ENCODE measurements at regions not wholly inside any gene's neighbourhood (a gene's known extent, or its start where the extent isn't known, plus 50 kb on each side); places are given as distances from the start of the nearest gene placed in this dataset.

GRCh38 chr4:60562334-60562733, 637.8 kb upstream of the ADGRL3 start:
- DNase-seq: no peak
- in situ Hi-C loops (cut with HindIII; ENCODE audit: low pct_ligation_motif_present, low pct_unique_long_range_greater_than_20kb, low sequenced_read_pairs): no loop called here

GRCh38 chr4:60565558-60565957, 634.6 kb upstream of the ADGRL3 start:
- no peak for DNase-seq
- in situ Hi-C loops (cut with HindIII; ENCODE audit: low pct_ligation_motif_present, low pct_unique_long_range_greater_than_20kb, low sequenced_read_pairs): no loop called here

GRCh38 chr4:60575336-60575735, 624.8 kb upstream of the ADGRL3 start:
- in situ Hi-C loops (cut with HindIII; ENCODE audit: low pct_ligation_motif_present, low pct_unique_long_range_greater_than_20kb, low sequenced_read_pairs): no loop called here
- no peak for DNase-seq

GRCh38 chr4:60579335-60579734, 620.8 kb upstream of the ADGRL3 start:
- DNase-seq: no peak
- in situ Hi-C loops (cut with HindIII; ENCODE audit: low pct_ligation_motif_present, low pct_unique_long_range_greater_than_20kb, low sequenced_read_pairs): no loop called here

GRCh38 chr4:60581919-60582536, 618.1 kb upstream of the ADGRL3 start:
- in situ Hi-C loops (cut with HindIII; ENCODE audit: low pct_ligation_motif_present, low pct_unique_long_range_greater_than_20kb, low sequenced_read_pairs): no loop called here
- no peak for DNase-seq

GRCh38 chr4:60588556-60588955, 611.6 kb upstream of the ADGRL3 start:
- in situ Hi-C loops (cut with HindIII; ENCODE audit: low pct_ligation_motif_present, low pct_unique_long_range_greater_than_20kb, low sequenced_read_pairs): no loop called here
- DNase-seq: no peak

GRCh38 chr4:60589425-60589824, 610.7 kb upstream of the ADGRL3 start:
- DNase-seq: no peak
- in situ Hi-C loops (cut with HindIII; ENCODE audit: low pct_ligation_motif_present, low pct_unique_long_range_greater_than_20kb, low sequenced_read_pairs): no loop called here

- in situ Hi-C loops (cut with HindIII; ENCODE audit: low pct_ligation_motif_present, low pct_unique_long_range_greater_than_20kb, low sequenced_read_pairs): no loop called here
- DNase-seq: no peak
These were observed 610.0 kb upstream of the ADGRL3 start for GRCh38 chr4:60590116-60590515.

- in situ Hi-C loops (cut with HindIII; ENCODE audit: low pct_ligation_motif_present, low pct_unique_long_range_greater_than_20kb, low sequenced_read_pairs): no loop called here
- DNase-seq: no peak
These were observed 594.3 kb upstream of the ADGRL3 start for GRCh38 chr4:60605646-60606354.

GRCh38 chr4:60611762-60612496, 588.2 kb upstream of the ADGRL3 start:
- DNase-seq: no peak
- in situ Hi-C loops (cut with HindIII; ENCODE audit: low pct_ligation_motif_present, low pct_unique_long_range_greater_than_20kb, low sequenced_read_pairs): no loop called here

GRCh38 chr4:60617731-60618130, 582.4 kb upstream of the ADGRL3 start:
- in situ Hi-C loops (cut with HindIII; ENCODE audit: low pct_ligation_motif_present, low pct_unique_long_range_greater_than_20kb, low sequenced_read_pairs): no loop called here
- no peak for DNase-seq

- DNase-seq: no peak
- in situ Hi-C loops (cut with HindIII; ENCODE audit: low pct_ligation_motif_present, low pct_unique_long_range_greater_than_20kb, low sequenced_read_pairs): no loop called here
These were observed 580.4 kb upstream of the ADGRL3 start for GRCh38 chr4:60619531-60620305.

GRCh38 chr4:60637976-60638375, 562.1 kb upstream of the ADGRL3 start:
- DNase-seq: no peak
- in situ Hi-C loops (cut with HindIII; ENCODE audit: low pct_ligation_motif_present, low pct_unique_long_range_greater_than_20kb, low sequenced_read_pairs): no loop called here

GRCh38 chr4:60648774-60649173, 551.4 kb upstream of the ADGRL3 start:
- in situ Hi-C loops (cut with HindIII; ENCODE audit: low pct_ligation_motif_present, low pct_unique_long_range_greater_than_20kb, low sequenced_read_pairs): no loop called here

GRCh38 chr4:60652933-60653332, 547.2 kb upstream of the ADGRL3 start:
- DNase-seq: no peak
- in situ Hi-C loops (cut with HindIII; ENCODE audit: low pct_ligation_motif_present, low pct_unique_long_range_greater_than_20kb, low sequenced_read_pairs): no loop called here

More at GRCh38 chr4:60648774-60649173, 551.4 kb upstream of the ADGRL3 start:
- no peak for DNase-seq

- no peak for DNase-seq
- in situ Hi-C loops (cut with HindIII; ENCODE audit: low pct_ligation_motif_present, low pct_unique_long_range_greater_than_20kb, low sequenced_read_pairs): no loop called here
These were observed 544.8 kb upstream of the ADGRL3 start for GRCh38 chr4:60655356-60655755.

GRCh38 chr4:60656171-60656570, 544.0 kb upstream of the ADGRL3 start:
- no peak for DNase-seq
- in situ Hi-C loops (cut with HindIII; ENCODE audit: low pct_ligation_motif_present, low pct_unique_long_range_greater_than_20kb, low sequenced_read_pairs): no loop called here

GRCh38 chr4:60657041-60657440, 543.1 kb upstream of the ADGRL3 start:
- in situ Hi-C loops (cut with HindIII; ENCODE audit: low pct_ligation_motif_present, low pct_unique_long_range_greater_than_20kb, low sequenced_read_pairs): no loop called here
- DNase-seq: no peak

GRCh38 chr4:60657807-60658206, 542.3 kb upstream of the ADGRL3 start:
- in situ Hi-C loops (cut with HindIII; ENCODE audit: low pct_ligation_motif_present, low pct_unique_long_range_greater_than_20kb, low sequenced_read_pairs): no loop called here

More at GRCh38 chr4:60657807-60658206, 542.3 kb upstream of the ADGRL3 start:
- peak; percentile 6 for DNase-seq

Data from ACHN (cell line).